ENCODE measurements at regions not wholly inside any gene's neighbourhood (a gene's known extent, or its start where the extent isn't known, plus 50 kb on each side); places are given as distances from the start of the nearest gene placed in this dataset.

GRCh38 chr10:6354168-6354772 is 151.5 kb downstream of the PFKFB3 start (continued):
- TF ChIP-seq BCLAF1 (IDR thresholded peaks at IDR 0.05; ENCODE audit: borderline replicate concordance in 1 of 2, control insufficient read depth in 1 of 2, low read depth in 2 of 2, low read length in 1 of 2): no peak
- TF ChIP-seq WHSC1 (IDR thresholded peaks at IDR 0.05; ENCODE audit: low read length): no peak

GRCh38 chr10:6356280-6356793 is 153.6 kb downstream of the PFKFB3 start:
- Histone ChIP-seq H3K4me2 (ENCODE audit: insufficient read depth, low read length) (no peak overlapping the region), H3K9ac (ENCODE audit: insufficient read depth in 1 of 2, low read depth in 2 of 2, low read length in 2 of 2) (no peak overlapping the region), H3K36me3 (ENCODE audit: control insufficient read depth, insufficient read depth, low read length) (no peaks in the 10 kb centered on the region), H3K9me1 (ENCODE audit: control insufficient read depth, insufficient read depth, low read length) (no peaks in the 10 kb centered on the region), H3K4me3 (no peak overlapping the region), H3K4me1 (replicated peaks in 1 of 2; ENCODE audit: control insufficient read depth in 2 of 2, insufficient read depth in 2 of 2, low read length in 2 of 2) (no peaks in the 10 kb centered on the region), H3K9me3 (replicated peaks; ENCODE audit: control insufficient read depth, insufficient read depth, low read depth, low read length) (no peaks in the 10 kb centered on the region), H3K27me3 (ENCODE audit: control insufficient read depth in 2 of 2, insufficient read depth in 2 of 2, low read length in 2 of 2) (peaks cover 0 to 4% of the 10 kb centered on the region in 2 experiments; a peak in 2 of 5 replicates), H4K20me1 (replicated peaks; ENCODE audit: control insufficient read depth, insufficient read depth, low read length) (no peaks in the 10 kb centered on the region; the same call in 1 of the 2 replicates), H3K27ac (ENCODE audit: extremely low read depth, low read depth, low read length) (no peak overlapping the region), H3K79me2 (ENCODE audit: control insufficient read depth, insufficient read depth, low read length) (no peaks in the 10 kb centered on the region), H2AFZ (ENCODE audit: low read depth, low read length) (no peak overlapping the region)
- no TSS peak for BruUV-seq (replicated peaks)
- no peak for TF ChIP-seq THAP12 (CRISPR knock-in tag; IDR thresholded peaks at IDR 0.05)
- TF ChIP-seq ZNF280A (IDR thresholded peaks at IDR 0.05; ENCODE audit: low read depth, partially characterized antibody): peak; percentile 54
- TF ChIP-seq MTA1 (IDR thresholded peaks at IDR 0.05; ENCODE audit: borderline replicate concordance): no peak
- TF ChIP-seq BCOR (IDR thresholded peaks at IDR 0.05): no peak
- no peak for TF ChIP-seq ZNF77 (CRISPR knock-in tag; IDR thresholded peaks at IDR 0.05)
- TF ChIP-seq ZNF507 (tag; conservative IDR thresholded peaks at IDR 0.05): peak; percentile 32; the same call in 1 of the 2 replicates
- no peak for TF ChIP-seq ELF1 (tag; IDR thresholded peaks at IDR 0.05)
- TF ChIP-seq GATAD2B (IDR thresholded peaks at IDR 0.05; ENCODE audit: borderline replicate concordance): no peak
- TF ChIP-seq TRIM28 (IDR thresholded peaks at IDR 0.05): peak; percentile 45; the same call in 1 of the 2 replicates
- TF ChIP-seq SLC30A9 (CRISPR knock-in tag; IDR thresholded peaks at IDR 0.05): no peak
- TF ChIP-seq CBX3 (IDR thresholded peaks at IDR 0.05; ENCODE audit: borderline replicate concordance in 1 of 2, low read length in 2 of 2): 0 out of 3 replicates have a peak, but pooled peaks of 1 of the 2 experiments have one; percentile 45
- TF ChIP-seq RBM25 (IDR thresholded peaks at IDR 0.05; ENCODE audit: low read depth, low read length, severe bottlenecking): peak; percentile 48
- DNase-seq (ENCODE audit: extremely low read depth in 1 of 4, low spot score in 3 of 4): no peak
- intact Hi-C loops (cut with micrococcal nuclease): no loop called here
- WGBS (ENCODE audit: insufficient coverage, low coverage, missing lambda C conversion rate): 0% methylated on average over 1 of the region's 1 CpG
- in situ Hi-C loops (cut with MboI): no loop called here
- no peak for FAIRE-seq
- no peak for ATAC-seq
- POLR2A ChIA-PET: interaction anchor here (1.3 kb wide), 1 partner anchor 10 kb away, joined by 3 read pairs; no protein-coding TSS in a partner anchor
- CTCF ChIA-PET (ENCODE audit: low intra/inter-chr PET ratio): no interaction called here
